Activated CD4-positive, CD25-positive, alpha-beta regulatory T cell treated with anti-CD3 and anti-CD28 coated beads, Interleukin-2, amount 50 U/mL, for 24 hours (primary cell): ENCODE measurements at regions not wholly inside any gene's neighbourhood (a gene's known extent, or its start where the extent isn't known, plus 50 kb on each side); places are given as distances from the start of the nearest gene placed in this dataset.
"Not testable (repeated sequence)": the region's sequence is repeated elsewhere in the genome, so short reads cannot be mapped to it uniquely, and the experiment has no call there.

Experiments used
- ATAC-seq, 2 donors: fragments of 150-1000 bp; cut with Tn5 transposase; one replicate each; pipeline ENCODE4 v1.10.0; 2021; ENCODE audit warnings: mild to moderate bottlenecking in 1 of 2, moderate library complexity in 1 of 2

DNA sequence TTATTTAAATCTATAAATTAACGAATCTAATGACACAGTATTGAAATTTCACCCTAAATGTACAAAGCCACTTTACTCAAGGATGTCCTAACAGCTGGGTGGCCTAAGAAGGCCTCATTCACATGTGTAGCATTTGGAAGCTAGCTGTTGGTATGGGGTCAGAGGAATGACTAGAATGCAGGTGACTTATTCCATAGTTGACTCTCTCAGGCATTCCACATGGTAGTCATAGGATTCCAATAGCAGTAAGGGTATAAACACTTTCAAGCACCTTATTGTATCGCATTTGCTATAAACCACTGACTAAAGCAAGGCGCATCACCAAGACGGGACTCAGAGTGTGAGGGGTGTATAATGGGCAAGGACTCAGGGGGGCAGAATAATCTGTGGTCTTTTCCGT, 294.8 kb upstream of the EPHA3 start:
- no peak for ATAC-seq

DNA sequence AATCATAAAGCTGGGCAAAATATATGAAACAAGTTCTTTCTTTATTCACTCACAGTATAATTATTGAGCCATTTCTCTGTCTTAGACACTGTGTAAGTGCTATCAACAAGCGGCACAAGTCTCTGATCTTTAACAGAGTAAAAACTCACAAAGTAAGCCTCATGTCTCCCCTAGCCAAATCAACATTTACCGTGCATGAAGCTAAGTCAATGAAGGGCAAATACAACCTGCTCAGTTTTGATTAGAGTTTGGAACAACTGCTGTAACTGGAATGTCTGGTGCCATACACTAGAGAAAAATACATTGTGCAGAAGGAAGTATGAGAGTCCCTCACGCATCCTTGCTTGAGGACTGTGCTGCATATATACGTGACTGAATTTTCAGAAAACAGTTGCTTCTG, 291.0 kb upstream of the EPHA3 start:
- ATAC-seq = no peak

DNA sequence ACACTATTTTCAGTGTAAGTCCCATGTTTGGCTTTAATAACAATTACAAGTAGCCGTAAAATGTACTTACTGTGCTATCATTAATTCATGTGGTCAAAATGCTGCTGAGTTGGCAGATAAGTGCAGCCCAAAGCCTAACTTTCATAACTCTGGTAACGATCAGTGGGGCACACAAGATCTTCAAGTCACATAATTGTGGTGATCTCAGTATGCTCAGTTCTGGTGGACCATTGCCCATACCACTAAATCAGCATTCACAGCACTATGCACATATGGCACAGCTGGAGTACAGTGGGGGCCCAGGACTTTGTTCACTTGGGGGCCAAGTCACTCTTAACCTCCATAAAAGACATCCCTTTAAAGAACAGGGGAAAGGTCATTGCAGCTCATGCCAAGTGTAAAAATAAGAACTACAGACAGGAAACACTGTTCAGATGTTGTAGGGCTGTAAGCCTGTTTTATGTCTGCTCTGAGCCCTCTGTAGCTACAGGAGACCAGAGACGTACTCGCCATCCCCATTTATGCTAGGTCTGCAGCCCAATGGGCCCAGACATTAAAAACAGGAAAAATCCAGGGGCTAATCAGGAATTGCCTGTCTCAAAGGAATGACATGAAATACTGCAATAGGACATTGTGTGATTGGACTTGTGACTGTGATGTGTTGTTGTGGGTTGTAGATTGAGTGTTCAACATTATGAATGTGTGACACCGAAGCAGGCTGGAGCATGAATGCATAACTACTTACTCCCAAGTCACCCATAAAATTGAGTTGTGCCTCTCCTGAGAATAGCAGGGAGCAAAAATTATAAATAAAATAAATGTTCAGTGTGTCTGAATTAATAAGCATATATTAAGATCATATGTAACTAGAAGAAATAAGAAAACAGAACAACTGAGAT, 282.5 kb upstream of the EPHA3 start:
- ATAC-seq = no peak

- no peak for ATAC-seq
These were observed 279.0 kb upstream of the EPHA3 start for GRCh38 chr3:88828466-88828865.

DNA sequence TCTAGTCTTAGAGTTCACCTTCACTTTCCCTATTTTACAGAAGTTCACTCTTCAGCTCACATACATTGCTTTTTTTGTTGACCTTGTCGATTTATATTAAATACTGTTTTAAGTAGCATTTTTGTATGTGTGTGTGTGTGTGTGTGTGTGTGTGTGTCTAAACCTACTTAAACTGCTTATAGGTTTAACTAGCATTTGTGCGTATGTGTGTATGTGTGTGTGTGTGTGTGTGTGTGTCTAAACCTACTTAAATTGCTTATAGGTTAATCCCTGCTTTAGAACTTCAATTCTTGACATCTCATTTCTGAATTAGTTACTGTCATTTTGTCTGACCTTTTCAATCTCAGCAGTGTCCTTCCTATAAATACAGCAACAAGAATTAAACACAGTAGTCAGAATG, 254.8 kb upstream of the EPHA3 start:
- ATAC-seq = no peak

DNA sequence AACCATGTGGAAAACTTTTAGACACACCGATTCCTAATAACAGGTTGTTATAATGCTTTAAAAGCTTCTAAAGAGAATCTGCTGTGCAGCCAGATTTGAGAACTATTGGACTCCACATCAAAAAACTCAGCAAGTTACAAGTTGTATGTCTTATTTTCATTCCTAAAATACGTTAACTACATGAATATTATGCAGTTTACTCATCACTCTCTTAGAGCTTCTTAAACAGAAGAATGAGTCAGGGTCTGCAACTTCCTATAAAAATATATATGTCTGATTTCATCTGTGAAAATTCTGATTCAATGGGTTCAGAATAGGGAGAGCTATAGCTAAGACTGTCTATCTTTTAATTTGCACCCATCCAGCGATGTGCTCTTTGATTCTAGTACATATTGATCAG, 244.2 kb upstream of the EPHA3 start:
- no peak for ATAC-seq

GRCh38 chr3:88876724-88877123, 230.7 kb upstream of the EPHA3 start:
- no peak for ATAC-seq

DNA sequence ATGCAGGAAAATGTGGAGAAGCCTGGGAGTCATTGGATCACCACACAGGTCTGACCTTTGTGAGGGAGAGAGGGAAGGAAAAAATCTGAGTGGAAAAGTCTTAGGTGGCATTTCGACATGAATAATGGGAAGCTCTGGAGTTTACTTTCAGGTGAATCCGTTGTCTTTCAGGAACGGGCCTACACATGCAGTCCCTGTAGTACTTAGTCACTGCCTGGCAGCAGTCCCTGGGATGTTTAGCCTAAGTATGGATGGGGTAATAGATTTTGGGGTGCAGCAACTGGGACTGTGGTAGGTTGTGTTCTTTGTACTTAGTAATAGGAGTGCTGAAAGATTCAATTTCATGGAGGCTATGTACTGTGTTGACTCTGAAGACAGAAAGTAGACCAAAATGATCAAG, 227.5 kb upstream of the EPHA3 start:
- no peak for ATAC-seq

GRCh38 chr3:88882121-88882520, 225.3 kb upstream of the EPHA3 start:
- ATAC-seq = no peak

- ATAC-seq = not testable (repeated sequence)
These were observed 220.8 kb upstream of the EPHA3 start for GRCh38 chr3:88886624-88887023.

DNA sequence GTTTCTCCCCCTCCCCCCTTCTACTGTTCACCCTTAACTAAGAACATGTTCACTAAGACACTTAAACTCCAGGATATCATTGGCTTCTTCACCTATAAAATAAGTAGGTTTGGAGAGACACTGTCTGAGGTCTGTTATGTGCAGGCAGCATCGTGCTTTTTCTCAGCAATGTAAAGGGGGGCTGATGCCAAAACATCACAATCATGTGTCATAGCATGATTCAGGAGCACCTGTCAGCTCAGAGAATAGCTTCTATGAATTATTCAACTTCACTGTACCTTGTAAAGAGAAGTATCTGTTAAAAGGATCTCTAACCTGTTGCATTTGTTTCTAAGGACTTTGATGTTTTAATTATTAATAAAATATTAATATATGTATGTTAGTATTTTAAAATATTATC, 211.4 kb upstream of the EPHA3 start:
- ATAC-seq = no peak

DNA sequence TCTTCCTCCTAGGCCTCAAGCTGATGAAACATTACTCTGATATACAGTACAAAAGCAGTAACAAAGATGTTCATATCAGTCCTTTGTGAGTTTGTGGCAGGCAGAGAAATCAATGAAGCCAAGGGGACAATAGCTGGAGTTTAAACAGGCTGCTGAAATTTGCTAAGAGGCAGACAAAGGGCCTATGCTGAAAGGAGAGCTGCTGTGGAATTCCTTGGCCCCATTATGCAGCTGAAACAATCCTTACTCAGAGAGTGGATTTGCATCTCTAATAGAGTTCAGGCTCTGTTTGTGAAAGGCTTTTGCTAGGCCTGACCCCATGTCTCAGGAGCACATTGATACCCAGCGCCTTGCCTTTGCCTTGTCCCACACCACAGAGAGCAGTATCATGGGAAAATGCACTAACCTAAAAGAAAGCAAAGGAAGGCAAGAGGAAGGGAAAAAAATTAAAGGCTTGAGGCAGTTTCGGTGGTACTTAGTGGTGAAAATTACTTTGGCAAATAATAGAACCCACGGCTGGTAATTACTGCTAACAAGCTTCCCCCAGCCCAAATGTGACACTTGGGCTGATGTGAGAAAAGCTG, 195.0 kb upstream of the EPHA3 start:
- no peak for ATAC-seq

- ATAC-seq = no peak
These were observed 188.6 kb upstream of the EPHA3 start for GRCh38 chr3:88918841-88919240.

- no peak for ATAC-seq
These were observed 185.4 kb upstream of the EPHA3 start for GRCh38 chr3:88921986-88922385.

DNA sequence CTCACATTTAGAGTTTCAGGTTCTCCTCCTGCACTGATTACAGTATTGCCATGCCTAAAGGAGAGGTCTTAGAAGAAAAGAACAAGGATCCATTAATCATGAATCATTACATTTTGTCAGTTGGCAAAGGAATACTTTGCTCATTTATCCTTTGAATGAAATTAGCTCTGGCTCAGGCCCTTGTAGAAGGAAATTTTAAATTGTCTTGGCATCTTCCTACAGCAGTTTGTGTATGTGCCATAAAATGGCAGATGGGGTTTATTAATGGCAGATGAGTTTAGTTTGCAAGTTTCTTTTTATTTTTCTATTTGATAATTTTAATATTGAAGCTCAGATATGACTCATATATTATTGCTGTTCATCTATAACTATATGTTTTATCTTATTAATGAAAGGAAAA, 181.2 kb upstream of the EPHA3 start:
- no peak for ATAC-seq

DNA sequence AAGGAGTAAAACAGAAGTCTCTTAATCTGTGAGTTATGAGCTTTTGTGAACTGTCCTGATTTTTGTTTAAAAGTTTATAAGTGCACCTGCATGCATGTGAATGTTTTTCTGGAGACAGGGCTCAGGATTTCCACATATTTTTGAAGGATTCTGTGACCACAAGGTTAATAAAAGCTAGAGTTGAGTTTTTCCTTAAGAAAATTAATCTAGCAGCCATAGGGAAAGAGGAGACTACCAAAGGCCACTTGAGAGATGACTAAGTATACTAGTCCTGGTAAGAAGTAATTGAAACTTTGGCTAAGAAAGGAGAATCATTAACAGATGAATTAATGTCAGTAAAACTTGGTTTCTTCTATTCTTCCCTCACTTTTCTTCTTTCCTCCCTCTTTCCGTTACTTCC, 176.8 kb upstream of the EPHA3 start:
- no peak for ATAC-seq

DNA sequence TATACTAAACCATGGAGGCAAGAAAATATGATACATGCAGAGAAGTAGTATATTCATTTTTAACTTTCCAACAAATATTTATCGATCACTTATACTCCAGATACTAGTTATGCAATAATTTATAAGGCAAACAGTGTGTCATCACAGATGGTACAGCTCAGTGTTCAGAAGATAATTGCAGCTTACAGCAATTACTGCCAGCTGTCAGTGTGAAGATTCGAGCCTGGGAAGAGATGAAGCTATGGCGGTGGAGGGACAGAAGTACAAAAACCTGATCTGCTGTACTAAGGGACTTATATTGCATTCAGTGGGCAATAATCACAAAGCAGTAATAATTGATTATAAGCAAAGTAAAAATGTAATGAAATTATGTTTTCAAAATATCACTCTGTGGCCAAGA, 170.6 kb upstream of the EPHA3 start:
- ATAC-seq = no peak

GRCh38 chr3:88940296-88940695, 167.1 kb upstream of the EPHA3 start:
- ATAC-seq = no peak

- no peak for ATAC-seq
These were observed 160.4 kb upstream of the EPHA3 start for GRCh38 chr3:88947013-88947412.

- ATAC-seq = no peak
These were observed 152.6 kb upstream of the EPHA3 start for GRCh38 chr3:88954853-88955252.

GRCh38 chr3:88955274-88955673, 152.1 kb upstream of the EPHA3 start:
- no peak for ATAC-seq

DNA sequence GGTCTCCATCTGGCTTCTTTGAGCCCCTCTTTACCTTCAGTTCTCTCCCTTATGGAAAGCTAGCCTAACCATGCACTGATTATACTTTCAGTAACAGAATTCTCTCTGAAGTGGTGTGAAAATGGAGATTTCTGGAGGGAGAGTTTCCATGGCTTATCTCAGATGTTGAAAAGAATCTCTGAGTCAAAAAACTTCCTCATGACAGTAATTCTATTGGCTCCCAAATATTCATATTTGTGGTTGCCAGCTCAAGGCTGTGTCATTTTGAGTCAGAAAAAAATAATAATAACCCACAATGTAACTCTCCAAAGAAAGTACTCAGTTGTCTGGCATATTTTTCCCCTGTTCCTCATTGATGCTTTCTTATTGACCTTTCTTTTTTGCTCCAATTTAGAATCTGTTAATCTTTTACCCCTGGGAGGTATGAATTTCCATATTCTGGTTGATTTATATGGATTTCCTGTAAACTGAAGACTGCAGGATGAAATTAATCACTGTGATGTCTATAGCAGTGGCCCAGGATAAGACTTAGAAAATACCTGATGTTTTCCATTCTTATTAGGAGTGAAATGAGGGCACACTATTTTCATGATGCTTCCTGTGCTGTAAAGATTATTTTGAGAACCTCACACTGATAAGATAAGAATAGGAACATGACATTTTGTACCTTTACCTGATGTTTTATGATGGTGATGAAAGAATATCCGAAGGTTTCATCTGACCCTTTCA, 149.5 kb upstream of the EPHA3 start:
- ATAC-seq = no peak

- no peak for ATAC-seq
These were observed 147.4 kb upstream of the EPHA3 start for GRCh38 chr3:88960019-88960418.

- no peak for ATAC-seq
These were observed 144.4 kb upstream of the EPHA3 start for GRCh38 chr3:88963003-88963402.
